ENCODE measurements at regions not wholly inside any gene's neighbourhood (a gene's known extent, or its start where the extent isn't known, plus 50 kb on each side); places are given as distances from the start of the nearest gene placed in this dataset.

DNA sequence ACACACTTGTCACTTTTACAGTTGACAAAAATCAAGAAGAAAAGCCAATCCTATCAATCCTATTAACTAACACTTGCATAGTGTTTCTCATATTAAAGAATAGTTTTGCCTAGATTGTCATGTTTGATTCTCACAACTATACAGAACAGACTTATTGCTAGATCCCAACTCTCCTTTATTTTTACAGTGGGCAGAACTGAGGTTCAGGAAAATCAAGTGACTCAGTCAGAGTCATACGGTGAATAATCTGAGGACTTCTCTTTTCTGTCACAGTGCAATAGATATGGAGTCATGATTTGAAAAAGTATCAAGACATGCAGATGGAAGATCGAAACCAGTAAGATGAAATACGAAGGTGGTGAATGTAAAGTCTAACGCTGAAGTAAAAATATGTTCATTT is 195.1 kb upstream of the CITED2 start:
- Histone ChIP-seq H3K9me3 (ENCODE audit: low read depth) (no peaks in the 10 kb centered on the region), H3K4me3 (no peak overlapping the region), H4K20me1 (ENCODE audit: insufficient read depth, poor library complexity, severe bottlenecking) (no peaks in the 10 kb centered on the region), H3K4me2 (no peak overlapping the region), H2AFZ (no peak overlapping the region), H3K79me2 (no peaks in the 10 kb centered on the region), H3K9me2 (replicated peaks; ENCODE audit: insufficient read depth) (no peaks in the 10 kb centered on the region), H3K27ac (peak overlapping the region; percentile 41), H3K4me1 (ENCODE audit: insufficient read depth) (peaks cover 12% of the 10 kb centered on the region), H3K36me3 (replicated peaks; ENCODE audit: insufficient read depth, low read depth) (no peaks in the 10 kb centered on the region), H3K27me3 (no peaks in the 10 kb centered on the region)
- no peak for DNase-seq (ENCODE audit: low spot score)
- TF ChIP-seq EZH2phosphoT487 (IDR thresholded peaks at IDR 0.05; ENCODE audit: low read depth, severe bottlenecking, unreplicated experiment) = no peak
- TF ChIP-seq, protein P1, sequence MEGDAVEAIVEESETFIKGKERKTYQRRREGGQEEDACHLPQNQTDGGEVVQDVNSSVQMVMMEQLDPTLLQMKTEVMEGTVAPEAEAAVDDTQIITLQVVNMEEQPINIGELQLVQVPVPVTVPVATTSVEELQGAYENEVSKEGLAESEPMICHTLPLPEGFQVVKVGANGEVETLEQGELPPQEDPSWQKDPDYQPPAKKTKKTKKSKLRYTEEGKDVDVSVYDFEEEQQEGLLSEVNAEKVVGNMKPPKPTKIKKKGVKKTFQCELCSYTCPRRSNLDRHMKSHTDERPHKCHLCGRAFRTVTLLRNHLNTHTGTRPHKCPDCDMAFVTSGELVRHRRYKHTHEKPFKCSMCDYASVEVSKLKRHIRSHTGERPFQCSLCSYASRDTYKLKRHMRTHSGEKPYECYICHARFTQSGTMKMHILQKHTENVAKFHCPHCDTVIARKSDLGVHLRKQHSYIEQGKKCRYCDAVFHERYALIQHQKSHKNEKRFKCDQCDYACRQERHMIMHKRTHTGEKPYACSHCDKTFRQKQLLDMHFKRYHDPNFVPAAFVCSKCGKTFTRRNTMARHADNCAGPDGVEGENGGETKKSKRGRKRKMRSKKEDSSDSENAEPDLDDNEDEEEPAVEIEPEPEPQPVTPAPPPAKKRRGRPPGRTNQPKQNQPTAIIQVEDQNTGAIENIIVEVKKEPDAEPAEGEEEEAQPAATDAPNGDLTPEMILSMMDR (IDR thresholded peaks at IDR 0.05; ENCODE audit: poor library complexity) = no peak
- TF ChIP-seq EZH2 (IDR thresholded peaks at IDR 0.05; ENCODE audit: borderline replicate concordance) = no peak
- WGBS (ENCODE audit: low lambda C conversion rate, missing lambda C conversion rate) = 95% methylated on average over 4 of the region's 4 CpGs

DNA sequence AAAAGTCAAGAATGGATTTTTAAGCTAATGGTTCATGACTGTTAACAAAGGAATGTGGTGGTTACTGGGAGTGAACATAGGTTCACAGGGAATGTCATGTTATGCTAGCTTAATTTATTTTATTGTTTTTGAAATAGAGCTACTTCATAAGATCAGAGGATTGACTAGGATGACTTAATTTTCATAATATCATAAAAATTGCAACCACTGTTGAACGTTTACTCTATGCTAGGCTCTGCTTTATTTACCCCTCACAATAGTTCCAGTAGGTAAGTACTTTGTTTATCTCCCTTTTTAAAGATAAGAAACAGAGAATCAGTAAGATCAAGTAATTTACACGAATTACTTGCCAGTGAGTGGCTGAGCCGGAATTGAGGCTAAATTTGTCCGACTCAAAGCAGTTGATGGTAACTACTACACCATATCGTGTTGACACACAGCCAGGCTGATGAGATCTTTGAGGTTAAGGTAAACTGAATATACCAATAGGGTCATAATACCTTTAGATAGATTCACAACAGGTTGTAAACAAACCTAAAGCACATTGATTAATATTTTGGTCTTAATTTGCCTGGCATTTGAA is 194.6 kb upstream of the CITED2 start:
- Histone ChIP-seq H3K4me3 (no peak overlapping the region), H3K27ac (peak overlapping the region; percentile 41), H2AFZ (no peak overlapping the region), H3K9me2 (replicated peaks; ENCODE audit: insufficient read depth) (no peaks in the 10 kb centered on the region), H3K9me3 (ENCODE audit: low read depth) (no peaks in the 10 kb centered on the region), H3K79me2 (no peaks in the 10 kb centered on the region), H4K20me1 (ENCODE audit: insufficient read depth, poor library complexity, severe bottlenecking) (no peaks in the 10 kb centered on the region), H3K4me2 (no peak overlapping the region), H3K4me1 (ENCODE audit: insufficient read depth) (peaks cover 12% of the 10 kb centered on the region), H3K27me3 (no peaks in the 10 kb centered on the region), H3K36me3 (replicated peaks; ENCODE audit: insufficient read depth, low read depth) (no peaks in the 10 kb centered on the region)
- TF ChIP-seq, protein P1 (IDR thresholded peaks at IDR 0.05; ENCODE audit: poor library complexity) = no peak
- TF ChIP-seq EZH2phosphoT487 (IDR thresholded peaks at IDR 0.05; ENCODE audit: low read depth, severe bottlenecking, unreplicated experiment) (no peak), EZH2 (IDR thresholded peaks at IDR 0.05; ENCODE audit: borderline replicate concordance) (no peak)
- no peak for DNase-seq (ENCODE audit: low spot score)
- 38% methylated on average over 5 of the region's 5 CpGs for WGBS (ENCODE audit: low lambda C conversion rate, missing lambda C conversion rate)

DNA sequence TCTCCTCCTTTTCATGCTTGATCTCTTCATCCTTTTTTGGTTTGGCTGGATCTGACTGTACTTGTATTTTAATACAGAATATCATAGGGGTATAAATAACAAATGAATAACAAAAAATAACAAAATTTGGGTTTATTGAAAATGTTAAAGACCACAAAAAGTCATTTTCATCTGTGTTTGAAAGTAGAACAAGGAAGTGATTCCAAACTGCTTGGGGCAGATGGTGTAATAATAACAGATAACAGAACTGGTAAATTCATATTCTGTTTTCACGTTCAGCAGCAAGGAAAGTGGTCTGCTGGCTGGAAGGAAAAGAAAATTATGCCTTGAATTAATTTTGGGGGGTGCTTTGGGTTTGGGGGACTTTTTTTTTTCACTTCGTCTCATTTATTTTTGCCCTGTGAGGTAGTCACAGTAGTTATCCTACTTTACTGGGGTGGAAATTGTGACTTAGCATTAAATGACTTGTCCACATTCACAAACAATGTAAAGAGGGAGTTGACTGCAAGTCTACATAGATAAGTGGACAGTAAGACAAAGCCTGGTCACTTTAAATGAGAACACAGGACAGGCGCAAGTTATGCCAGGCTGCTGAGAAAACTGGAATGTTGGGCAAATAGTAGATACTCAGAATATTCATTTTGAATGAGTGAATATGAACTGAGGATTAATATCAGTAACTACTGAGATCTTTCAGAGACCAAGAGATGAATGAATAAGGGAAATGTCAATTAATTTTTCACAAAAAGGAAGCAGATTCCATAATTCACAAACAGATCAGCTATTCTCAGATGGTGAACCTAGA is 193.9 kb upstream of the CITED2 start:
- DNase-seq (ENCODE audit: low spot score) = no peak
- Histone ChIP-seq H3K27ac (peak overlapping the region; percentile 10), H4K20me1 (ENCODE audit: insufficient read depth, poor library complexity, severe bottlenecking) (no peaks in the 10 kb centered on the region), H3K4me2 (no peak overlapping the region), H3K4me1 (ENCODE audit: insufficient read depth) (peaks cover 12% of the 10 kb centered on the region), H2AFZ (no peak overlapping the region), H3K9me3 (ENCODE audit: low read depth) (no peaks in the 10 kb centered on the region), H3K27me3 (no peaks in the 10 kb centered on the region), H3K9me2 (replicated peaks; ENCODE audit: insufficient read depth) (no peaks in the 10 kb centered on the region), H3K36me3 (replicated peaks; ENCODE audit: insufficient read depth, low read depth) (no peaks in the 10 kb centered on the region), H3K4me3 (no peak overlapping the region), H3K79me2 (no peaks in the 10 kb centered on the region)
- TF ChIP-seq EZH2phosphoT487 (IDR thresholded peaks at IDR 0.05; ENCODE audit: low read depth, severe bottlenecking, unreplicated experiment) (no peak), EZH2 (IDR thresholded peaks at IDR 0.05; ENCODE audit: borderline replicate concordance) (no peak)
- 82% methylated on average over 3 of the region's 3 CpGs for WGBS (ENCODE audit: low lambda C conversion rate, missing lambda C conversion rate)

DNA sequence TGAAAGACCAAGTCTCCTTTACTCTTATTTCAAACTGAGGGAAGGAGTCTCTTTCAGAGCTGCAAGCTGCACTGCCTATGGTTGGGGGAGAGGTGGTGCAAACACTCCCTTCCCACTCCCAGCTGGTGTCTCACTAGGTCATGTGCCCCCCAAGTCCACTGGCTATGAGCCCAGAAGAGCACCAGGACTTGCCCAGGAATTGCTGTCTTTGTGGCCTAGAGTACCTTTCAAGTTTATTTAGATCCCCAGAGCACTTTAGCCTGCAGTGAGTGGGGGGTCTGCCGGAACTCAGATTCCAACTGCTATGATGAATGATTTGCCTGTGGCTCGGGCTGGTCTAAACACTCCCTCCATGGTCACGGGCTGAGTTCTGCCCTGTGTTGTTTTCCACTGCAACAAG is 192.6 kb upstream of the CITED2 start:
- Histone ChIP-seq H3K4me2 (no peak overlapping the region), H3K4me1 (ENCODE audit: insufficient read depth) (peaks cover 12% of the 10 kb centered on the region), H3K36me3 (replicated peaks; ENCODE audit: insufficient read depth, low read depth) (no peaks in the 10 kb centered on the region), H4K20me1 (ENCODE audit: insufficient read depth, poor library complexity, severe bottlenecking) (no peaks in the 10 kb centered on the region), H3K27me3 (no peaks in the 10 kb centered on the region), H3K4me3 (no peak overlapping the region), H3K9me2 (replicated peaks; ENCODE audit: insufficient read depth) (no peaks in the 10 kb centered on the region), H2AFZ (no peak overlapping the region), H3K9me3 (ENCODE audit: low read depth) (no peaks in the 10 kb centered on the region), H3K79me2 (no peaks in the 10 kb centered on the region), H3K27ac (no peak overlapping the region)
- TF ChIP-seq EZH2phosphoT487 (IDR thresholded peaks at IDR 0.05; ENCODE audit: low read depth, severe bottlenecking, unreplicated experiment) (no peak), EZH2 (IDR thresholded peaks at IDR 0.05; ENCODE audit: borderline replicate concordance) (no peak)
- TF ChIP-seq, protein P1 (IDR thresholded peaks at IDR 0.05; ENCODE audit: poor library complexity) = no peak
- WGBS (ENCODE audit: low lambda C conversion rate, missing lambda C conversion rate) = 90% methylated on average over 3 of the region's 3 CpGs
- no peak for DNase-seq (ENCODE audit: low spot score)

Measured in hepatocyte (in vitro differentiated cells).